IMR-90 (cell line): ENCODE measurements at regions not wholly inside any gene's neighbourhood (a gene's known extent, or its start where the extent isn't known, plus 50 kb on each side); places are given as distances from the start of the nearest gene placed in this dataset.
A peak's percentile ranks its signal among the peaks of the same experiment; 100 is the strongest.

Source experiments
- ATAC-seq: fragments of 200-7000 bp; cut with Tn5 transposase; 2 replicates; pipeline ENCODE4 v1.9.1; 2020; ENCODE audit warnings: low read depth, mild to moderate bottlenecking, moderate library complexity
- BruUV-seq: library from RNA; stranded (reverse); fragments of 400-500 nt; replicated peaks from 2 replicates; lab custom pipeline; 2021; lab: Mats Ljungman, UMichigan
- CTCF ChIA-PET: fragments of 300-600 bp; formaldehyde crosslinking; extraction: SDS; loops from one replicate; lab custom pipeline; 2021; ENCODE audit warnings: antibody characterized with exemption; lab: Yijun Ruan, JAX
- POLR2A ChIA-PET: fragments of 300-600 bp; sonication (Branson Sonifier 250); formaldehyde crosslinking; loops from one replicate; lab custom pipeline; 2022; ENCODE audit warnings: antibody characterized with exemption; ENCODE audit not compliant: unreplicated experiment; lab: Charles Lee
- DNase-seq: peaks from one replicate; pipeline ENCODE4 v3.0.0; 2013
- H2AFZ ChIP-seq: replicated peaks from 2 replicates; pipeline ENCODE3; 2013; ENCODE audit warnings: low read length, mild to moderate bottlenecking; ENCODE audit not compliant: poor library complexity
- H2AK5ac ChIP-seq: 2 replicates; pipeline ENCODE4 v1.6.1; 2013; ENCODE audit warnings: low read depth, low read length, inconsistent platforms
- H2AK9ac ChIP-seq: replicated peaks from 2 replicates; pipeline ENCODE3; 2013; ENCODE audit warnings: mild to moderate bottlenecking, low read depth, low read length, moderate library complexity; ENCODE audit not compliant: poor library complexity
- H2BK120ac ChIP-seq: 2 replicates; pipeline ENCODE4 v1.6.1; 2013; ENCODE audit warnings: low read depth, low read length, inconsistent platforms
- H2BK15ac ChIP-seq: 3 replicates; pipeline ENCODE4 v1.6.1; 2013; ENCODE audit warnings: low read depth, low read length, inconsistent platforms
- H2BK20ac ChIP-seq: 2 replicates; pipeline ENCODE4 v1.6.1; 2013; ENCODE audit warnings: low read depth, mild to moderate bottlenecking, inconsistent platforms, low read length, moderate library complexity
- H2BK5ac ChIP-seq: 2 replicates; pipeline ENCODE4 v1.6.1; 2013; ENCODE audit warnings: mild to moderate bottlenecking, low read depth, low read length, inconsistent platforms; ENCODE audit not compliant: poor library complexity, severe bottlenecking
- H3K14ac ChIP-seq: replicated peaks from 2 replicates; pipeline ENCODE4 v1.6.1; 2013; ENCODE audit warnings: low read depth, low read length, inconsistent platforms
- H3K18ac ChIP-seq: 2 replicates; pipeline ENCODE4 v1.6.1; 2013; ENCODE audit warnings: low read depth, low read length, control low read depth
- H3K23ac ChIP-seq: 2 replicates; pipeline ENCODE4 v1.6.1; 2013; ENCODE audit warnings: low read depth, low read length, inconsistent platforms
- H3K27ac ChIP-seq: 2 replicates; pipeline ENCODE4 v1.5.1; 2013; ENCODE audit warnings: mild to moderate bottlenecking, control low read depth, low read length; ENCODE audit not compliant: insufficient read depth
- H3K27me3 ChIP-seq: 2 replicates; pipeline ENCODE4 v1.6.1; 2013; ENCODE audit warnings: low read length; ENCODE audit not compliant: control insufficient read depth, insufficient read depth
- H3K36me3 ChIP-seq: 2 replicates; pipeline ENCODE4 v1.6.1; 2013; ENCODE audit warnings: low read length, mixed read lengths; ENCODE audit not compliant: control insufficient read depth, insufficient read depth
- H3K4ac ChIP-seq: 2 replicates; pipeline ENCODE4 v1.6.1; 2013; ENCODE audit warnings: low read depth, low read length, inconsistent platforms
- H3K4me1 ChIP-seq: 2 replicates; pipeline ENCODE4 v1.6.1; 2013; ENCODE audit warnings: low read length, mixed read lengths; ENCODE audit not compliant: control insufficient read depth, insufficient read depth
- H3K4me2 ChIP-seq: 2 replicates; pipeline ENCODE4 v1.6.1; 2013; ENCODE audit warnings: low read depth, mild to moderate bottlenecking, control low read depth, low read length, moderate library complexity
- H3K4me3 ChIP-seq: 2 replicates; pipeline ENCODE4 v1.5.1; 2013; ENCODE audit warnings: low read depth, mild to moderate bottlenecking, control low read depth, low read length, moderate library complexity; ENCODE audit not compliant: insufficient read depth
- H3K56ac ChIP-seq: 2 replicates; pipeline ENCODE4 v1.6.1; 2013; ENCODE audit warnings: low read length, inconsistent platforms; ENCODE audit not compliant: insufficient read depth; ENCODE audit errors: extremely low read depth
- H3K79me1 ChIP-seq, 2 experiments: 2 replicates each; pipeline ENCODE4 v1.6.1; 2013; ENCODE audit warnings: low read length in 2 of 2, inconsistent platforms in 1 of 2, low read depth in 1 of 2
- H3K9ac ChIP-seq: 2 replicates; pipeline ENCODE4 v1.6.1; 2013; ENCODE audit warnings: low read depth, low read length, control low read depth
- H3K9me1 ChIP-seq: 2 replicates; pipeline ENCODE4 v1.6.1; 2013; ENCODE audit warnings: low read length, inconsistent platforms; ENCODE audit not compliant: insufficient read depth
- H3K9me3 ChIP-seq: 2 replicates; pipeline ENCODE4 v1.6.1; 2013; ENCODE audit warnings: low read length; ENCODE audit not compliant: control insufficient read depth, insufficient read depth
- H4K20me1 ChIP-seq: 2 replicates; pipeline ENCODE4 v1.6.1; 2013; ENCODE audit warnings: low read length, inconsistent platforms; ENCODE audit not compliant: insufficient read depth
- H4K5ac ChIP-seq: 2 replicates; pipeline ENCODE4 v1.6.1; 2013; ENCODE audit warnings: mild to moderate bottlenecking, low read depth, low read length, control low read depth
- H4K8ac ChIP-seq, 2 experiments: 2 replicates each; pipeline ENCODE4 v1.6.1; 2013; ENCODE audit warnings: low read depth in 2 of 2, low read length in 2 of 2, control low read depth in 1 of 2, inconsistent platforms in 1 of 2
- H4K91ac ChIP-seq: 2 replicates; pipeline ENCODE4 v1.6.1; 2013; ENCODE audit warnings: low read depth, low read length, inconsistent platforms; ENCODE audit not compliant: insufficient read depth
- BHLHE40 ChIP-seq: fragments of 150-350 bp; IDR thresholded peaks from 2 replicates; pipeline ENCODE4 v1.6.1; 2016; ENCODE audit warnings: mild to moderate bottlenecking, low read depth, low read length
- CEBPB ChIP-seq: IDR thresholded peaks from 2 replicates; pipeline ENCODE4 v1.6.1; 2012; ENCODE audit warnings: low read depth, low read length, improper control_type of control experiment
- CHD1 ChIP-seq: IDR thresholded peaks from 2 replicates; pipeline ENCODE4 v1.6.1; 2012; ENCODE audit warnings: low read depth, low read length, improper control_type of control experiment
- FOS ChIP-seq: fragments of 150-350 bp; IDR thresholded peaks from 2 replicates; pipeline ENCODE4 v1.6.1; 2016; ENCODE audit warnings: low read depth, low read length
- MAFK ChIP-seq: IDR thresholded peaks from 2 replicates; pipeline ENCODE4 v1.6.1; 2012; ENCODE audit warnings: low read depth, low read length, improper control_type of control experiment
- MAZ ChIP-seq: IDR thresholded peaks from 2 replicates; pipeline ENCODE4 v1.6.1; 2012; ENCODE audit warnings: low read depth, mild to moderate bottlenecking, low read length, improper control_type of control experiment, moderate library complexity, borderline replicate concordance
- MXI1 ChIP-seq: IDR thresholded peaks from 2 replicates; pipeline ENCODE4 v1.6.1; 2012; ENCODE audit warnings: low read depth, mild to moderate bottlenecking, low read length, moderate library complexity, borderline replicate concordance
- NFE2L2 ChIP-seq: fragments of 150-350 bp; IDR thresholded peaks from 2 replicates; pipeline ENCODE4 v1.6.1; 2016; ENCODE audit warnings: low read depth, mild to moderate bottlenecking, low read length
- POLR2A ChIP-seq: IDR thresholded peaks from 2 replicates; pipeline ENCODE4 v1.6.1; 2012; ENCODE audit warnings: mild to moderate bottlenecking, low read depth, low read length
- RAD21 ChIP-seq: IDR thresholded peaks from 2 replicates; pipeline ENCODE4 v1.6.1; 2012; ENCODE audit warnings: low read length, improper control_type of control experiment
- RCOR1 ChIP-seq: IDR thresholded peaks from 2 replicates; pipeline ENCODE4 v1.6.1; 2012; ENCODE audit warnings: mild to moderate bottlenecking, low read length, improper control_type of control experiment; ENCODE audit not compliant: insufficient replicate concordance
- RFX5 ChIP-seq: IDR thresholded peaks from 2 replicates; pipeline ENCODE4 v1.8.0; 2012; ENCODE audit warnings: low read depth, mild to moderate bottlenecking, low read length, moderate library complexity
- SMC3 ChIP-seq: fragments of 150-350 bp; IDR thresholded peaks from 2 replicates; pipeline ENCODE4 v1.6.1; 2016; ENCODE audit warnings: low read depth, mild to moderate bottlenecking, antibody characterized with exemption, low read length, moderate library complexity
- WGBS, 2 experiments: methylation state at CpG; one replicate each; pipeline versions ENCODE4 v1.1.5 to v1.1.7; 2013; ENCODE audit warnings: missing lambda C conversion rate in 2 of 2; ENCODE audit not compliant: insufficient read length in 1 of 2; ENCODE audit errors: extremely low coverage in 2 of 2; 5-methylcytosine and 5-hydroxymethylcytosine counted together
- dilution Hi-C: fragments of 300-500 bp; cut with HindIII; formaldehyde crosslinking; loops from one replicate; pipeline ENCODE4 v1.14.3; 2018; ENCODE audit warnings: low sequenced_read_pairs; ENCODE audit not compliant: unreplicated experiment
- in situ Hi-C: fragments of 300-500 bp; cut with MboI; formaldehyde crosslinking; loops from 3 replicates; pipeline ENCODE4 v1.14.3; 2019; ENCODE audit warnings: low sequenced_read_pairs, inconsistent platforms, mixed read lengths
- intact Hi-C: fragments of 100-400 bp; cut with micrococcal nuclease; formaldehyde crosslinking; loops from 2 replicates; pipeline ENCODE4 v1.10.0; 2022
- TF ChIP-seq, protein P1 (sequence below): conservative IDR thresholded peaks from 2 replicates; pipeline ENCODE4 v1.5.1; 2012; ENCODE audit warnings: mild to moderate bottlenecking, low read depth, low read length, improper control_type of control experiment
- TF ChIP-seq, protein P2 (sequence below): fragments of 150-350 bp; IDR thresholded peaks from 2 replicates; pipeline ENCODE4 v1.6.1; 2016; ENCODE audit warnings: low read depth, mild to moderate bottlenecking, low read length, moderate library complexity, borderline replicate concordance
- TF ChIP-seq, protein P3 (sequence below): fragments of 150-350 bp; IDR thresholded peaks from 2 replicates; pipeline ENCODE4 v1.6.1; 2017; ENCODE audit warnings: mild to moderate bottlenecking, antibody characterized with exemption, low read length, low read depth

DNA sequence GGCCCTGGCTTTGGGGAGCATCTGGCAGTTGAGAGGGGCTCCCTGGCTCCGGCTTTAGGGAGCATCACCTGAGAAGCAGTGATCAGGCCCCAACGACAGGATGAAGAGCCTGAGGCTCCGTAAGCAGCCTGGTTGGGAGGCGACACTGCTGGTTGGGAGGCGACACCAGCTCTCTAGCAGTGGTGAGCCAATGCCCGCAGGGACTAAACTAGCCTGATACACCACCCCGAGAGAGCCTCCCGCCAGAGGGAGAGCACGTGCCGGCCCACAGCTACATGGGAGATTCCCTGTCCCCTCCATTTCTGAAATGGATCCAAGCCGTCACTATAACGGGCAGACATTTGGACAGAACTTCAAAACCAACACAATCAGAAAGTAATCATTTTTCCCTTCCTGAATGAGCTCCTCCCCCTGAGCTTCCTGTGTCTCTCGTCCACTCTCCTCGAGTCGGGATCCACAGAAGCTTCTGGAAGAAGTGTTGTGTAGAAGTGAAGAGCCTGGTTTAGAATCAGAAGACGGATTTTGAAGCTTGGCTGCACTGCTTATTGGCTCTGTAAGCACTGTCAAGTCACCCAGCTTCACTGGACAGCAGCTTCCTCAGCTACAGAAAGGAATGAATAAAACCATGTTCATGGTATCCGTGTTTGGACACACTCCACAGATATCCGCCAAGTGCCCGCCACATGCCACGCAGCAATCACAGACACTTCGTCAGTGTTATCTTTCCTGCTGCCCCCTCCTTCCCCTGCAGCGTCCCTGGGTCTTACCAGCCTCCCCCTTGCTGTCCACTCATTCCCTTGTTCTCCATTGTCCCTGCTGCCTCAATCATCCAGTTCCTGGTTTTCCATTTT, 199.6 kb downstream of the TTLL2 start:
- Histone ChIP-seq H3K9ac (no peak overlapping the region), H3K4me1 (no peaks in the 10 kb centered on the region), H3K36me3 (no peaks in the 10 kb centered on the region), H3K4me2 (no peak overlapping the region), H3K4me3 (no peak overlapping the region), H3K27ac (no peak overlapping the region), H2BK5ac (no peak overlapping the region), H3K56ac (no peak overlapping the region), H2BK15ac (no peak overlapping the region), H2AK9ac (peak overlapping the region; percentile 15), H2BK120ac (no peak overlapping the region), H3K9me3 (peaks cover 41% of the 10 kb centered on the region), H3K9me1 (no peaks in the 10 kb centered on the region), H4K5ac (no peak overlapping the region), H4K8ac (no peak overlapping the region), H3K4ac (no peak overlapping the region), H3K18ac (no peak overlapping the region), H2BK20ac (no peak overlapping the region), H4K20me1 (no peaks in the 10 kb centered on the region), H4K91ac (no peak overlapping the region), H2AK5ac (no peak overlapping the region), H3K27me3 (no peaks in the 10 kb centered on the region), H3K23ac (no peak overlapping the region), H3K79me1 (no peaks in the 10 kb centered on the region), H2AFZ (no peak overlapping the region), H3K14ac (no peak overlapping the region)
- intact Hi-C loops = no loop called here
- DNase-seq (no peak), ATAC-seq (no peak)
- in situ Hi-C loops = no loop called here
- 40% methylated on average over 8 of the region's 22 CpGs; no CpG with 5 or more reads in 1 of the 2 experiments for WGBS, 2 experiments
- BruUV-seq = no TSS peak
- POLR2A ChIA-PET = no interaction called here
- TF ChIP-seq POLR2A (no peak), MXI1 (no peak), MAFK (no peak), CHD1 (no peak), SMC3 (no peak), NFE2L2 (no peak), MAZ (no peak), CEBPB (no peak), BHLHE40 (no peak), RCOR1 (no peak), RAD21 (no peak), RFX5 (no peak), FOS (no peak)
- TF ChIP-seq, protein P1, sequence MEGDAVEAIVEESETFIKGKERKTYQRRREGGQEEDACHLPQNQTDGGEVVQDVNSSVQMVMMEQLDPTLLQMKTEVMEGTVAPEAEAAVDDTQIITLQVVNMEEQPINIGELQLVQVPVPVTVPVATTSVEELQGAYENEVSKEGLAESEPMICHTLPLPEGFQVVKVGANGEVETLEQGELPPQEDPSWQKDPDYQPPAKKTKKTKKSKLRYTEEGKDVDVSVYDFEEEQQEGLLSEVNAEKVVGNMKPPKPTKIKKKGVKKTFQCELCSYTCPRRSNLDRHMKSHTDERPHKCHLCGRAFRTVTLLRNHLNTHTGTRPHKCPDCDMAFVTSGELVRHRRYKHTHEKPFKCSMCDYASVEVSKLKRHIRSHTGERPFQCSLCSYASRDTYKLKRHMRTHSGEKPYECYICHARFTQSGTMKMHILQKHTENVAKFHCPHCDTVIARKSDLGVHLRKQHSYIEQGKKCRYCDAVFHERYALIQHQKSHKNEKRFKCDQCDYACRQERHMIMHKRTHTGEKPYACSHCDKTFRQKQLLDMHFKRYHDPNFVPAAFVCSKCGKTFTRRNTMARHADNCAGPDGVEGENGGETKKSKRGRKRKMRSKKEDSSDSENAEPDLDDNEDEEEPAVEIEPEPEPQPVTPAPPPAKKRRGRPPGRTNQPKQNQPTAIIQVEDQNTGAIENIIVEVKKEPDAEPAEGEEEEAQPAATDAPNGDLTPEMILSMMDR = no peak
- TF ChIP-seq, protein P2, sequence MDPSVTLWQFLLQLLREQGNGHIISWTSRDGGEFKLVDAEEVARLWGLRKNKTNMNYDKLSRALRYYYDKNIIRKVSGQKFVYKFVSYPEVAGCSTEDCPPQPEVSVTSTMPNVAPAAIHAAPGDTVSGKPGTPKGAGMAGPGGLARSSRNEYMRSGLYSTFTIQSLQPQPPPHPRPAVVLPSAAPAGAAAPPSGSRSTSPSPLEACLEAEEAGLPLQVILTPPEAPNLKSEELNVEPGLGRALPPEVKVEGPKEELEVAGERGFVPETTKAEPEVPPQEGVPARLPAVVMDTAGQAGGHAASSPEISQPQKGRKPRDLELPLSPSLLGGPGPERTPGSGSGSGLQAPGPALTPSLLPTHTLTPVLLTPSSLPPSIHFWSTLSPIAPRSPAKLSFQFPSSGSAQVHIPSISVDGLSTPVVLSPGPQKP = no peak
- TF ChIP-seq, protein P3, sequence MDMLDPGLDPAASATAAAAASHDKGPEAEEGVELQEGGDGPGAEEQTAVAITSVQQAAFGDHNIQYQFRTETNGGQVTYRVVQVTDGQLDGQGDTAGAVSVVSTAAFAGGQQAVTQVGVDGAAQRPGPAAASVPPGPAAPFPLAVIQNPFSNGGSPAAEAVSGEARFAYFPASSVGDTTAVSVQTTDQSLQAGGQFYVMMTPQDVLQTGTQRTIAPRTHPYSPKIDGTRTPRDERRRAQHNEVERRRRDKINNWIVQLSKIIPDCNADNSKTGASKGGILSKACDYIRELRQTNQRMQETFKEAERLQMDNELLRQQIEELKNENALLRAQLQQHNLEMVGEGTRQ = no peak
- CTCF ChIA-PET = no interaction called here
- dilution Hi-C loops = no loop called here
